Kidney epithelial cell (primary cell): ENCODE measurements at regions not wholly inside any gene's neighbourhood (a gene's known extent, or its start where the extent isn't known, plus 50 kb on each side); places are given as distances from the start of the nearest gene placed in this dataset.

ENCODE experiments used
- DNase-seq: peaks from one replicate; pipeline ENCODE4 v3.0.0-alpha.2; 2010; ENCODE audit warnings: low read depth
- H3K27me3 ChIP-seq: 2 replicates; pipeline ENCODE4 v1.6.0; 2011; ENCODE audit warnings: low read length; ENCODE audit not compliant: control insufficient read depth, insufficient read depth
- H3K36me3 ChIP-seq: 2 replicates; pipeline ENCODE4 v1.5.1; 2011; ENCODE audit warnings: low read length; ENCODE audit not compliant: control insufficient read depth, insufficient read depth
- H3K4me3 ChIP-seq: 2 replicates; pipeline ENCODE4 v1.5.1; 2011; ENCODE audit warnings: low read depth, mild to moderate bottlenecking, control low read depth, low read length
- CTCF ChIP-seq: IDR thresholded peaks from 2 replicates; pipeline ENCODE4 v1.5.1; 2011; ENCODE audit warnings: mild to moderate bottlenecking, moderate library complexity, low read length, control low read depth, inconsistent platforms; ENCODE audit not compliant: insufficient read depth, poor library complexity, severe bottlenecking

- DNase-seq: no peak
Observed at GRCh38 chr11:127117231-127117739, 116.7 kb upstream of the KIRREL3 start.

GRCh38 chr11:127115844-127116243 is 115.3 kb upstream of the KIRREL3 start:
- TF ChIP-seq CTCF: no peak
- H3K27me3 ChIP-seq: no peaks in the 10 kb centered on the region
- DNase-seq: no peak
- H3K36me3 ChIP-seq: no peaks in the 10 kb centered on the region
- no peak overlapping the region for H3K4me3 ChIP-seq

More at GRCh38 chr11:127117231-127117739, 116.7 kb upstream of the KIRREL3 start:
- no peak overlapping the region for H3K4me3 ChIP-seq
- no peak for TF ChIP-seq CTCF
- H3K36me3 ChIP-seq: no peaks in the 10 kb centered on the region
- no peaks in the 10 kb centered on the region for H3K27me3 ChIP-seq

- TF ChIP-seq CTCF: no peak
Observed at GRCh38 chr11:127114035-127114434, 113.5 kb upstream of the KIRREL3 start.

GRCh38 chr11:127110542-127110941 is 110.0 kb upstream of the KIRREL3 start:
- Histone ChIP-seq H3K4me3 (no peak overlapping the region), H3K27me3 (peaks cover 2% of the 10 kb centered on the region), H3K36me3 (no peaks in the 10 kb centered on the region)
- DNase-seq: no peak
- TF ChIP-seq CTCF: no peak

More at GRCh38 chr11:127114035-127114434, 113.5 kb upstream of the KIRREL3 start:
- DNase-seq: no peak
- Histone ChIP-seq H3K36me3 (no peaks in the 10 kb centered on the region), H3K4me3 (no peak overlapping the region), H3K27me3 (no peaks in the 10 kb centered on the region)

GRCh38 chr11:127109796-127110480 is 109.4 kb upstream of the KIRREL3 start:
- DNase-seq: no peak
- Histone ChIP-seq H3K4me3 (no peak overlapping the region), H3K27me3 (peaks cover 2% of the 10 kb centered on the region), H3K36me3 (no peaks in the 10 kb centered on the region)
- TF ChIP-seq CTCF: no peak

- Histone ChIP-seq H3K4me3 (no peak overlapping the region), H3K36me3 (no peaks in the 10 kb centered on the region), H3K27me3 (peaks cover 2% of the 10 kb centered on the region)
- no peak for DNase-seq
- TF ChIP-seq CTCF: no peak
Observed at GRCh38 chr11:127108838-127109237, 108.3 kb upstream of the KIRREL3 start.
